Esophagus muscularis mucosa (tissue), 4 donors: ENCODE measurements at regions not wholly inside any gene's neighbourhood (a gene's known extent, or its start where the extent isn't known, plus 50 kb on each side); places are given as distances from the start of the nearest gene placed in this dataset.

ENCODE experiments used
- DNase-seq: peaks from one replicate; pipeline ENCODE4 v3.0.0-alpha.2; 2017; ENCODE audit errors: extremely low spot score
- H3K27ac ChIP-seq, 4 donors: fragments of 200-600 bp; sonication (generic); replicated peaks in 1 of 4; 1 replicate in 3 of 4; 2 replicates in 1 of 4; pipeline ENCODE4 v1.5.1; 2016 to 2019; ENCODE audit warnings: mild to moderate bottlenecking in 1 of 4
- H3K27me3 ChIP-seq, 4 donors: fragments of 200-600 bp; sonication (generic); one replicate each; pipeline versions ENCODE4 v1.5.1 to v1.6.0; 2016 to 2019
- H3K36me3 ChIP-seq, 4 donors: fragments of 200-600 bp; sonication (generic); one replicate each; pipeline ENCODE4 v1.5.1; 2016 to 2019
- H3K4me1 ChIP-seq, 4 donors: fragments of 200-600 bp; sonication (generic); one replicate each; pipeline ENCODE4 v1.5.1; 2016 to 2019
- H3K4me3 ChIP-seq, 4 donors: fragments of 200-600 bp; sonication (generic); 1 replicate in 2 of 4; 2 replicates in 2 of 4; pipeline ENCODE4 v1.5.1; 2016 to 2019; ENCODE audit warnings: mild to moderate bottlenecking in 4 of 4, moderate library complexity in 1 of 4
- H3K9me3 ChIP-seq, 4 donors: fragments of 200-600 bp; sonication (generic); 1 replicate in 3 of 4; 2 replicates in 1 of 4; pipeline ENCODE4 v1.5.1; 2016 to 2019
- EP300 ChIP-seq: sonication (generic); formaldehyde crosslinking; IDR thresholded peaks from one replicate; pipeline ENCODE4 v1.6.1; 2017; ENCODE audit warnings: antibody characterized with exemption
- POLR2A ChIP-seq: fragments of 450-650 bp; IDR thresholded peaks from one replicate; pipeline ENCODE4 v1.6.1; 2017; ENCODE audit warnings: antibody characterized with exemption, moderate library complexity, mild to moderate bottlenecking, low read depth
- POLR2AphosphoS5 ChIP-seq, 2 donors: sonication (generic); formaldehyde crosslinking; IDR thresholded peaks; one replicate each; pipeline ENCODE4 v1.6.1; 2017; ENCODE audit warnings: antibody characterized with exemption in 2 of 2
- WGBS: methylation state at CpG from one replicate; pipeline ENCODE4 v1.1.5; 2018; 5-methylcytosine and 5-hydroxymethylcytosine counted together
- intact Hi-C: fragments of 100-400 bp; cut with DNase I; formaldehyde crosslinking; loops from one replicate; pipeline ENCODE4 v1.15.1; 2023
- TF ChIP-seq, protein P1 (sequence below), 3 experiments: fragments of 200-600 bp in 2 of 3; fragments of 450-650 bp in 1 of 3; sonication (generic) in 2 of 3; IDR thresholded peaks; one replicate each; pipeline ENCODE4 v1.5.1; 2017 to 2019; ENCODE audit warnings: antibody characterized with exemption in 3 of 3, mild to moderate bottlenecking in 2 of 3, moderate library complexity in 1 of 3

DNA sequence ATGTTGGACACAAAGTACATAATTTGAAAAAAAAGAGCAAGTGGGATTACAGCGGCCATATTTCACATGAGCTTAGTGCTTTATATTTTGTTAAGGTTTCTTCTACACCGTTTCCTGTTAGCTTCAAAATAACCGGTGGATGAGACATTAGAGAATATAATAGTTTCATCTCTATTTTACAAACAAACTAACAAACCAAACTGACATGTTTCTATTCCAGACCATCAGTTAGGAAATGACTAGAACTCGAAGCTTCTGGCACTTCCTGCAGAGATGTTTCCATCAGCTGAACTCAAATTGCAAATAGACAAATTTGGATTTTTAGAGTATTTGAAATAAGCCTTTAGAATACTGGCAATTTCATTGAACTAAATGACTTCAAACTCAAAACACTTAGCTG, 86.5 kb downstream of the MTRR start:
- Histone ChIP-seq H3K27me3 (peaks cover 0 to 4% (median 0%) of the 10 kb centered on the region in 4 donors), H3K36me3 (no peaks in the 10 kb centered on the region), H3K9me3 (no peaks in the 10 kb centered on the region), H3K4me3 (no peak overlapping the region), H3K4me1 (no peaks in the 10 kb centered on the region), H3K27ac (no peak overlapping the region)
- TF ChIP-seq POLR2A (no peak), EP300 (no peak), POLR2AphosphoS5 (IDR thresholded peaks at IDR 0.05) (no peak)
- TF ChIP-seq, protein P1, sequence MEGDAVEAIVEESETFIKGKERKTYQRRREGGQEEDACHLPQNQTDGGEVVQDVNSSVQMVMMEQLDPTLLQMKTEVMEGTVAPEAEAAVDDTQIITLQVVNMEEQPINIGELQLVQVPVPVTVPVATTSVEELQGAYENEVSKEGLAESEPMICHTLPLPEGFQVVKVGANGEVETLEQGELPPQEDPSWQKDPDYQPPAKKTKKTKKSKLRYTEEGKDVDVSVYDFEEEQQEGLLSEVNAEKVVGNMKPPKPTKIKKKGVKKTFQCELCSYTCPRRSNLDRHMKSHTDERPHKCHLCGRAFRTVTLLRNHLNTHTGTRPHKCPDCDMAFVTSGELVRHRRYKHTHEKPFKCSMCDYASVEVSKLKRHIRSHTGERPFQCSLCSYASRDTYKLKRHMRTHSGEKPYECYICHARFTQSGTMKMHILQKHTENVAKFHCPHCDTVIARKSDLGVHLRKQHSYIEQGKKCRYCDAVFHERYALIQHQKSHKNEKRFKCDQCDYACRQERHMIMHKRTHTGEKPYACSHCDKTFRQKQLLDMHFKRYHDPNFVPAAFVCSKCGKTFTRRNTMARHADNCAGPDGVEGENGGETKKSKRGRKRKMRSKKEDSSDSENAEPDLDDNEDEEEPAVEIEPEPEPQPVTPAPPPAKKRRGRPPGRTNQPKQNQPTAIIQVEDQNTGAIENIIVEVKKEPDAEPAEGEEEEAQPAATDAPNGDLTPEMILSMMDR (IDR thresholded peaks at IDR 0.05) = no peak
- 65% methylated on average over 4 of the region's 4 CpGs for WGBS
- intact Hi-C loops = no loop called here
- DNase-seq = no peak

DNA sequence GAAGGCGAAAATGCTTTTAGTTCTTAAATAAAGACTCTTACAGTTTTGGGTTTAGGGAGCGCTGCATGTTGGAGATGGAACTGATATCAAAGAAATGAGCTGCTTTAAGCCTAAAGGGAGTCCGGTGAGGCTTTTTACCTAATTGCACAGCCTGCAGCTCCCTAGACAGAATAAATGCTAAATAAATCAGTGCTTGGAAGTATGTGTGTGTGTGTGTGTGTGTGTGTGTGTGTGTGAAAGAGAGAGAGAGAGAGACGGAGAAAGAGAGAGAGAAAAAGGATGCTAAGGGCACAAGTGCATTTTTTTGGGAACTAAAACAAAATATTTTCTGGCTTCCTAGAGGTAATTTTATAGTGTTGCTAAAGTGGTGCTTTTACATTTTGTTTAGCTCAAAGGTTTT, 88.4 kb downstream of the MTRR start:
- no peaks in the 10 kb centered on the region for H3K36me3 ChIP-seq
- WGBS = 81% methylated on average over 4 of the region's 4 CpGs
- intact Hi-C loops = no loop called here
- no peaks in the 10 kb centered on the region for H3K27me3 ChIP-seq
- DNase-seq = no peak
- no peaks in the 10 kb centered on the region for H3K4me1 ChIP-seq
- TF ChIP-seq, protein P1 (IDR thresholded peaks at IDR 0.05) = no peak
- TF ChIP-seq EP300 (no peak), POLR2AphosphoS5 (IDR thresholded peaks at IDR 0.05) (no peak), POLR2A (no peak)
- H3K27ac ChIP-seq = no peak overlapping the region
- no peak overlapping the region for H3K4me3 ChIP-seq
- no peaks in the 10 kb centered on the region for H3K9me3 ChIP-seq

DNA sequence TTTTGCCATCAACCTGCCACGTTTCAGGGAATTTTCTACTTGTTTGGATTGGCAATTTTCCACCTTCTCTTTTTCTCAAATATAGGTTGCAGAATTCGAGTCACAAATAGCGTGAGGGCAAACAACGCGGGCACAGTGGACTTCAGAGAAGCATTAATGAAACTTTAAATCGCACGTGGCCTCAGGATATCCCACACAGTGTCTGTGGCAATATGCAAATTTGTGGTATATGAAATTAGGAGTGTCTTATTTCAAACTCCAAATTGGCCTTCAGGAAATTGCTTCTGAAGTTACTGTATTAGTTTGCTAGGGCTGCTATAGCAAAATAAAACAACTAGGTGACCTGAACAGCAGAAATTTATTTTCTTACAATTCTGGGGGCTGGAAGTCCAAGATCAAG, 91.2 kb downstream of the MTRR start:
- Histone ChIP-seq H3K9me3 (no peaks in the 10 kb centered on the region), H3K4me1 (no peaks in the 10 kb centered on the region), H3K36me3 (no peaks in the 10 kb centered on the region), H3K27ac (no peak overlapping the region), H3K4me3 (no peak overlapping the region), H3K27me3 (peaks cover 0 to 5% (median 0%) of the 10 kb centered on the region in 4 donors)
- intact Hi-C loops = no loop called here
- 84% methylated on average over 7 of the region's 7 CpGs for WGBS
- no peak for DNase-seq
- TF ChIP-seq POLR2AphosphoS5 (IDR thresholded peaks at IDR 0.05) = no peak
- TF ChIP-seq, protein P1 (IDR thresholded peaks at IDR 0.05) = no peak
- TF ChIP-seq POLR2A = no peak
- no peak for TF ChIP-seq EP300

DNA sequence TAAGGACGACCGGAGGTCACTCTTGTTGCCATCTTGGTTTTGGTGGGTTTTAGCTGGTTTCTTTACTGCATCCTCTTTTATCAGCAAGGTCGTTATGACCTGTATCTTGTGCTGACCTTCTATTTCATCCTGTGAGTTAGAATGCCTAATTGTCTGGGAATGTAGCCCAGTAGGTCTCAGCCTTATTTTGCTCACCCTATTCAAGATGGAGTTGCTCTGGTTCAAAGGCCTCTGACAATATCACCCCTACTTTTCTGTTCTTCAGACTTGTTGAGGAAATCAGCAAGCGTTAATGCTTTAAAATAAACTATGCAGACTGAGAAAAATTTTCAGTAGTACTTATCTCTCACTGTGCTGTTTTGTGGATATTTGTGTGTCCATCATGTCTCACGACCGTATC, 92.6 kb downstream of the MTRR start:
- TF ChIP-seq EP300 = no peak
- TF ChIP-seq POLR2AphosphoS5 (IDR thresholded peaks at IDR 0.05) = no peak
- TF ChIP-seq POLR2A = no peak
- TF ChIP-seq, protein P1 (IDR thresholded peaks at IDR 0.05) = no peak
- no peaks in the 10 kb centered on the region for H3K36me3 ChIP-seq
- H3K27me3 ChIP-seq = peaks cover 0 to 5% (median 0%) of the 10 kb centered on the region in 4 donors
- no peak overlapping the region for H3K4me3 ChIP-seq
- 74% methylated on average over 6 of the region's 6 CpGs for whole genome bisulfite sequencing
- no peaks in the 10 kb centered on the region for H3K9me3 ChIP-seq
- DNase-seq = no peak
- intact Hi-C loops = no loop called here
- no peak overlapping the region for H3K27ac ChIP-seq
- no peaks in the 10 kb centered on the region for H3K4me1 ChIP-seq

DNA sequence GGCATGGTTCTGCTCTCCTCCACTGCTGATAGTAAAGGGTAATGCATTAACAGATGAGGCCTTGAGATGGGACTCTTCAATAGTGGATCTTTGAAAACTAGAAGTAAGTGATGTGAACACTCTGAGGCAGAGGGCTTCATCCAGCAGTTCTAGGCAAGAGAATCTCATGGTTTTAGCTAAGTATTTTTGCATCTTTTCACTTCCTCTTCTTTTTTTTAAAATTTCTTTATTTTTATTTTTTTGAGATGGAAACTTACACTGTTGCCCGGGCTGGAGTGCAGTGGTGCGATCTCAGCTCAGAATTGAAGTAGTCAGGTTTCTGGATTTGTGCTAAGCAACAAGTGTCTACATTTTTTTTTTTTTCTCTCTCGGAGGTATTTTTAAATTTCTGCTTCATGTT, 101.9 kb downstream of the MTRR start:
- H3K27ac ChIP-seq = no peak overlapping the region
- no peaks in the 10 kb centered on the region for H3K4me1 ChIP-seq
- 87% methylated on average over 3 of the region's 3 CpGs for WGBS
- H3K4me3 ChIP-seq = no peak overlapping the region
- intact Hi-C loops = no loop called here
- no peaks in the 10 kb centered on the region for H3K27me3 ChIP-seq
- TF ChIP-seq EP300 (no peak), POLR2A (no peak), POLR2AphosphoS5 (IDR thresholded peaks at IDR 0.05) (no peak)
- TF ChIP-seq, protein P1 (IDR thresholded peaks at IDR 0.05) = no peak
- no peak for DNase-seq
- H3K36me3 ChIP-seq = no peaks in the 10 kb centered on the region
- H3K9me3 ChIP-seq = no peaks in the 10 kb centered on the region
